ENCODE measurements at regions not wholly inside any gene's neighbourhood (a gene's known extent, or its start where the extent isn't known, plus 50 kb on each side); places are given as distances from the start of the nearest gene placed in this dataset.

DNA sequence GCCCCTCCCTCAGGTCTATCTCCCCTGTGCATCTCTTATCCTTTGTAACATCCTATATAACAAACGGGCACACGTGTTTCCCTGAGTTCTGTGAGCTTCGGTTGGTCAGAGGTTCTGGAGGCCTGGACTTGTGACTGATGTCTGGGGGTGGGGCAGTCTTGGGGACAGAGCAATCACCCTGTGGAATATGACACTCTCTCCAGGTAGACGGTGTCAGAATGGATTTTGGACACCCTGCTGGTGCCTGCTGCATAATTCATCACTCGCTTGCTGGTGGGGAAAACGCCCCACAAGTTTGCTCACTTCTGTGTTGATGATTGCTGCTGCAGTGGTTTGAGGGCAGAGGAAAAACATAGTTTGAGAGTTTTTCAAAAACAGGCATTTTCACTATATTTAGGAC lies 223.2 kb downstream of the UQCRFS1 start:
- TF ChIP-seq, protein P1, sequence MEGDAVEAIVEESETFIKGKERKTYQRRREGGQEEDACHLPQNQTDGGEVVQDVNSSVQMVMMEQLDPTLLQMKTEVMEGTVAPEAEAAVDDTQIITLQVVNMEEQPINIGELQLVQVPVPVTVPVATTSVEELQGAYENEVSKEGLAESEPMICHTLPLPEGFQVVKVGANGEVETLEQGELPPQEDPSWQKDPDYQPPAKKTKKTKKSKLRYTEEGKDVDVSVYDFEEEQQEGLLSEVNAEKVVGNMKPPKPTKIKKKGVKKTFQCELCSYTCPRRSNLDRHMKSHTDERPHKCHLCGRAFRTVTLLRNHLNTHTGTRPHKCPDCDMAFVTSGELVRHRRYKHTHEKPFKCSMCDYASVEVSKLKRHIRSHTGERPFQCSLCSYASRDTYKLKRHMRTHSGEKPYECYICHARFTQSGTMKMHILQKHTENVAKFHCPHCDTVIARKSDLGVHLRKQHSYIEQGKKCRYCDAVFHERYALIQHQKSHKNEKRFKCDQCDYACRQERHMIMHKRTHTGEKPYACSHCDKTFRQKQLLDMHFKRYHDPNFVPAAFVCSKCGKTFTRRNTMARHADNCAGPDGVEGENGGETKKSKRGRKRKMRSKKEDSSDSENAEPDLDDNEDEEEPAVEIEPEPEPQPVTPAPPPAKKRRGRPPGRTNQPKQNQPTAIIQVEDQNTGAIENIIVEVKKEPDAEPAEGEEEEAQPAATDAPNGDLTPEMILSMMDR (IDR thresholded peaks at IDR 0.05 in 8 of 11, conservative IDR thresholded peaks at IDR 0.05 in 3 of 11): no peak
- TF ChIP-seq POLR2A (IDR thresholded peaks at IDR 0.05) (no peak), POLR2AphosphoS5 (IDR thresholded peaks at IDR 0.05) (no peak)

Data from spleen (tissue), 7 donors.